Immature natural killer cell (primary cell): ENCODE measurements at regions not wholly inside any gene's neighbourhood (a gene's known extent, or its start where the extent isn't known, plus 50 kb on each side); places are given as distances from the start of the nearest gene placed in this dataset.

Experiments used
- DNase-seq, 3 donors: peaks; one replicate each; pipeline ENCODE4 v3.0.0; 2022; ENCODE audit warnings: mixed read lengths in 1 of 3
- H3K27ac Mint-ChIP-seq, 6 donors: one replicate each; pipeline ENCODE4 v1.8.0; 2020; ENCODE audit warnings: mixed read lengths in 6 of 6, mild to moderate bottlenecking in 5 of 6, inconsistent platforms in 4 of 6, moderate library complexity in 3 of 6
- H3K27me3 Mint-ChIP-seq, 3 donors: one replicate each; pipeline ENCODE4 v1.8.0; 2020 to 2021; ENCODE audit warnings: low read depth in 3 of 3, mild to moderate bottlenecking in 3 of 3, mixed read lengths in 3 of 3, moderate library complexity in 3 of 3, inconsistent platforms in 1 of 3
- H3K36me3 Mint-ChIP-seq, 3 donors: one replicate each; pipeline ENCODE4 v1.8.0; 2020; ENCODE audit warnings: mixed read lengths in 3 of 3, inconsistent platforms in 2 of 3, mild to moderate bottlenecking in 2 of 3
- H3K4me1 Mint-ChIP-seq, 2 donors: one replicate each; pipeline ENCODE4 v1.8.0; 2020; ENCODE audit warnings: inconsistent platforms in 2 of 2, mild to moderate bottlenecking in 2 of 2, mixed read lengths in 2 of 2, moderate library complexity in 1 of 2
- H3K4me3 Mint-ChIP-seq, 5 donors: one replicate each; pipeline ENCODE4 v1.8.0; 2020; ENCODE audit warnings: mild to moderate bottlenecking in 5 of 5, mixed read lengths in 5 of 5, inconsistent platforms in 3 of 5, moderate library complexity in 3 of 5
- H3K9me3 Mint-ChIP-seq, 6 donors: one replicate each; pipeline ENCODE4 v1.8.0; 2020; ENCODE audit warnings: mild to moderate bottlenecking in 6 of 6, mixed read lengths in 6 of 6, inconsistent platforms in 4 of 6, moderate library complexity in 3 of 6

DNA sequence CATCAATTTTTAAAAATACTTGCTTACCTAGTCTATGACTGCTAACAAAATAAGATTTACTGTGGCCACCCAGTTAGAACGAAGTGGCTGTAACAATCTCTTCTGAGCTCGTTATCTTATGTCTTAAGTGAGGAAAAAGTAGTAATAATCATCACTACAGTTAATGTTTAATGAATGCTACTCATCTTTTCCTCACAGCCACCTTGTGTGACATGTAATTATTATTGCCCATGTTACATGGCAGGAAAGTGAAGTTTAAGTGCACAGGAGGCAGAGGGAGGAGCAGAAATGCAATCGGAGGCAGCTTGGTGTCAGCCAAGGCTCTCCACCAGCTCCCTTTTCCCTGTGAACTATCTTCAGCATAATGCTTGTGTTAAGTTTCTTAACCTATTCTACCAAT lies 260.3 kb downstream of the B3GLCT start:
- Mint-ChIP-seq H3K4me3 (no peak overlapping the region), H3K27me3 (peaks cover 0 to 8% (median 3%) of the 10 kb centered on the region in 3 donors), H3K4me1 (no peaks in the 10 kb centered on the region), H3K27ac (no peak overlapping the region), H3K9me3 (no peaks in the 10 kb centered on the region), H3K36me3 (no peaks in the 10 kb centered on the region)
- DNase-seq = no peak

DNA sequence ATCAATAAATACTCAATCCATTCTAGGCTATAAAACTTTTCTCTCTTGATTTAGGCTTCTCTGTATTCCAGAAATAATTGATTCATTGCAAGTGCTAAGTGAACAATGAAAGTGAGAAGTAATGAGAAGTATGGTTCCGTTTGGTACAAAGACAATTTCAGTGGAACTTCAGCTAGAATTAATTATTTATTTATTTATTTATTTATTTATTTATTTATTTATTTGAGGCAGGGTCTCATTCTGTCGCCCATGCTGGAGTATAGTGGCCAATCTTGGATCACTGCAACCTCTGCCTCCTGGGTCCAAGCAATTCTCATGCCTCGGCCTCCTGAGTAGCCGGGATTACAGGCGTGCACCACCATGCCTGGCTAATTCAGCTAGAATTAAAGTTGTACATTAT lies 262.1 kb downstream of the B3GLCT start:
- Mint-ChIP-seq H3K27ac (no peak overlapping the region), H3K4me3 (no peak overlapping the region), H3K27me3 (peaks cover 0 to 9% (median 5%) of the 10 kb centered on the region in 3 donors), H3K9me3 (peaks cover 0 to 5% (median 0%) of the 10 kb centered on the region in 6 donors), H3K4me1 (no peaks in the 10 kb centered on the region), H3K36me3 (no peaks in the 10 kb centered on the region)
- DNase-seq = no peak

DNA sequence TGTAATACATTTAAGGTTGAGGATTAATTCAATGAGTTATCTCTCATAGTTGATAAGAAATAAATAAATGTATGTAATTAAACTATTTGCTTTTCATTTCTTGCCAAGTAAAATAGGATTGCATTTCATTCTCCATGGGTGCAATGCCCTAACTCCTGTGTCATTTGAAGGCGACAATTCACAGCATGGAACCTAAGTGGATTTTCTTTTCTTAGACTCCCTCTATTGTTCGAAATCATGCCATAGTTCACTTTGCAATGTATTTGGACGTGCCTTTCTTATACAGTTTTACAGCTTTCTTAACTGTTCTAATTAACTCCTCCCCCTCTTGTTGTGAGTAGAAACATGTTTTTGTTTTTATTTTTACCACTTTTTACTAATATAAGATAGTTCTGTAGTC lies 263.0 kb downstream of the B3GLCT start:
- Mint-ChIP-seq H3K4me1 (no peaks in the 10 kb centered on the region), H3K4me3 (no peak overlapping the region), H3K27me3 (peaks cover 2 to 8% (median 5%) of the 10 kb centered on the region in 3 donors), H3K27ac (no peak overlapping the region), H3K36me3 (no peaks in the 10 kb centered on the region), H3K9me3 (peaks cover 0 to 8% (median 0%) of the 10 kb centered on the region in 6 donors)
- no peak for DNase-seq

DNA sequence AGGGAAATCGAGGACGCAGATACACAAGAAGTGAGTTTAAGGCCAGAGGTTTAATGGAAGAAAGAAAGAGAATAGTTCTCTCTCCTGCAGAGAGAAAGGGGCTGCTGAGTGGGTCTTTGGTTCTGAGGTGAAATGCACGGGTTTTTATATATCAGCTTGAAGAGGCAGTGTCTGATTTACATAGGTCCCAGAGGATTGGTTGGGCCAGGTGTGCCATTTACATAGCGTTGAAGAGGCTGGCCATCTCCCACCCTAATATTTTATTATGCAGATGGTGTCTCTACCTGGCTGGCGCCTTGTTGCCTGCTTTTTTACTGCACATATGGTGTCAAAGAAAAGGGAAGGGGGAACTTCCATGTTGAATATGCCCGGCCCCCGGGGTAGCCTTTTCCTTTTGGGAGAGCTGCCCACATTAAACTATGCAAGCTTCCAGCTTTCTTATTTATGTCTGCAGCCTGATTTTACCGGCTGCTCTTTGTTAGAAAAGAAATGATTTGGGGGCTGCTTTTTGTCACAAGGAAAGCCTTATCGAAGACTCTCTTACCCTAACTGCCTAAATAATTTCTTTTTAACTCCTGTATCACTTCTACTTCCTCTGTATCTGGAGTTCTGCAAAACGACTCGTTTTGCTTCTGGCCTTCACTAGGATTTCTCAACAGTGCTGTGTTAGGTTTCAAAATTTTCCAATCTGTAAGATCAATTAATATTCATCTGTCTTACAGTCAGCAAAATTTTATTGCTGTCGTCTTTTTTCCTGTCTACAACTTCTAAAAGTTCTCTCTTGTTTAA lies 268.5 kb downstream of the B3GLCT start:
- H3K36me3 Mint-ChIP-seq = no peaks in the 10 kb centered on the region
- no peaks in the 10 kb centered on the region for H3K4me1 Mint-ChIP-seq
- no peak for DNase-seq
- no peak overlapping the region for H3K4me3 Mint-ChIP-seq
- H3K9me3 Mint-ChIP-seq = peaks cover 0 to 8% (median 0%) of the 10 kb centered on the region in 6 donors
- H3K27me3 Mint-ChIP-seq = peaks cover 5 to 11% (median 8%) of the 10 kb centered on the region in 3 donors
- H3K27ac Mint-ChIP-seq = no peak overlapping the region

DNA sequence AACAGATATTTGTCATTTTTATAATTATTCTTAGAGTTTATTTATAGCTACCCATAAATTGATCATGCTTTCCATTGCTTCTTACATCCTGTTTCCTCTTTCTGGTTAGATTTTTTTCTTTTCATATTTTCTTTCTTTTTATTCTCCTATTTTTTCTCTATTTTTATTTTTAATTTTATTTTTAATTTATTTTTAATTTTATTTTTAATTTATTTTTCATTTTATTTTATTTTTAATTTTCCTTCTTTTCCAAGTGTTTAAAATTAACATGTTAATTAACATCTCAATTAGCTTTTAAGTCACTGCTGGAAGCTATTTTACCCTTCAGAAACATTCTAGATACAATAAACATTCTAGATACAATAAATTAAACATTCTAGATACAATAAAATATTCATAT lies 269.6 kb downstream of the B3GLCT start:
- Mint-ChIP-seq H3K27me3 (peaks cover 5 to 11% (median 8%) of the 10 kb centered on the region in 3 donors), H3K9me3 (peaks cover 0 to 8% (median 0%) of the 10 kb centered on the region in 6 donors), H3K4me1 (no peaks in the 10 kb centered on the region), H3K4me3 (no peak overlapping the region), H3K27ac (no peak overlapping the region), H3K36me3 (no peaks in the 10 kb centered on the region)
- no peak for DNase-seq

DNA sequence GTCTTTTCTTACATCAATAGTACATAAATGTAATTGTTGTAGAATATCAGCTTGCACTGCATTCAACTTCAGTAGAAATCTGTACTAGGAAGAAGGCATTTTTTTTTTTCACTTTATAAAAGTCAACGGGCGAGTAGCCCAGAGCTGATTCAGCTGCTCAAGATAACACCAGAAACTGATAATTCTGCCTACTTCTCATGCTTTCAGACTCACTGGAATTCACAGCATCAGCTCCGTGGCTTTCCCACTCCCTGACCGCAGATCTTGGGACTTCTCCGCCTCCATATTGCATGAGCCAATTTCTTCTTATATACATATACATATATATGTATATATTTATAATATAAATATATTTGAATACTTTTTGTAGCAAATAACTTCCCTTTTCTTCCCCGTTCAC lies 263.1 kb upstream of the RXFP2 start:
- H3K4me1 Mint-ChIP-seq = no peaks in the 10 kb centered on the region
- H3K4me3 Mint-ChIP-seq = no peak overlapping the region
- H3K36me3 Mint-ChIP-seq = no peaks in the 10 kb centered on the region
- no peak overlapping the region for H3K27ac Mint-ChIP-seq
- peaks cover 0 to 10% (median 2%) of the 10 kb centered on the region in 6 donors for H3K9me3 Mint-ChIP-seq
- peaks cover 4 to 16% (median 9%) of the 10 kb centered on the region in 3 donors for H3K27me3 Mint-ChIP-seq
- no peak for DNase-seq

DNA sequence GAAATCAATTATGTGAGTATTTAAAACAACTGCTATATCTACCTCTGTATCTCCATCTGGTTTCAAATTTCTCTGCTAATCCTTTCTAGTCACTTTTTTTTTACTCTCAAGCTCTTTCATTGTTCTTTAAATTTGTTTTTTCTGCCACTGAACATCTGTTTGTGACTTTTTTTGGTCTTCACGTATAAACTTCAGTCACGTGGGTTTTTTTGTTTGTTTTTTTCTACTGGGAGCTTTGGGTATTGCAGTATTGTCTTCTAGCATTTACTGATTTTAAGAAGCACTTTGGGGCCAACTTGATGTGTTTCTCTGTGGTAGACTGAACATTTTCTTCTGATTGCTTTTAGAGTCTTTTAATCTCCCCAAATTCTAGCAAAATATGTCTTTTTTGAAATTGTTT lies 262.6 kb upstream of the RXFP2 start:
- no peak for DNase-seq
- Mint-ChIP-seq H3K36me3 (no peaks in the 10 kb centered on the region), H3K27me3 (peaks cover 4 to 16% (median 9%) of the 10 kb centered on the region in 3 donors), H3K4me3 (no peak overlapping the region), H3K4me1 (no peaks in the 10 kb centered on the region), H3K27ac (no peak overlapping the region), H3K9me3 (peaks cover 0 to 10% (median 2%) of the 10 kb centered on the region in 6 donors)

DNA sequence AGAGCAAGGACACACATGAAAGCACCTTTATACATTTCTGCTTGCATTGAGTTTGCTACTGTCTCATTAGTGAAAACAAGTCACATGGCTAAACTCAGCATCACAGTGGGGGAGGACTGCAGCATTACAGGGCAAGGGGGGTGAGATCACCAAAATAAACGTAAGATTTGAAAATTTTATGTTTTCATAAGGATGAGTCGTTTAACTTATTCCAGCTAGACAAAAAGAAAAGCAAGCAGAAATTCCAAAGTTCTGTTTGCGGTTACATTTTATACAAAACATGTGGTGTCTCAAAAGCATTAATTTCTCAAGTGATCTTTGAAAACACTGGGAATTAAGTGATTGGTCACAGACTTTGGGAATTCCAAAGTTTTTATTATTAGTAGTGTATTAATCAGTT lies 261.4 kb upstream of the RXFP2 start:
- Mint-ChIP-seq H3K9me3 (peaks cover 0 to 10% (median 2%) of the 10 kb centered on the region in 6 donors), H3K36me3 (no peaks in the 10 kb centered on the region), H3K4me1 (no peaks in the 10 kb centered on the region), H3K27me3 (peaks cover 3 to 12% (median 9%) of the 10 kb centered on the region in 3 donors), H3K4me3 (no peak overlapping the region), H3K27ac (no peak overlapping the region)
- DNase-seq = no peak

DNA sequence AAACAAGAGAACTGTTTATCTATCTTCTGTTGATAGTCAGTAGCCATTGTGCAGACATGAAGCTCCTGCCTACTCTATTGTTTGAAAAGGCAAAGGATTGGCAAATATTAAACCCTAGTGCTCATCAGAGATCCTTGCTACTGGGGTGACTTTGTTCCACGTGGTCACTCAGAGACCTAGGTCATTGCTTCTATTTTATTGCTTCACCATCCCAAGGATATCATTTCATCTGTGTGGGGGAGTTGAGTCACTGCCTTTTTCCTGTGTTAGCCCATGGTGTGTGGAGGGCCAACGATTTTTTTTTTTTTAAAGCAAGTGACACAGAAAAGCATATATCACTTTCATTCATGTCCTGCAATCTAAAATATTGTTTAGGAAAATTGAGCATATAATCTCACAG lies 254.1 kb upstream of the RXFP2 start:
- no peaks in the 10 kb centered on the region for H3K36me3 Mint-ChIP-seq
- no peak overlapping the region for H3K27ac Mint-ChIP-seq
- no peaks in the 10 kb centered on the region for H3K4me1 Mint-ChIP-seq

DNA sequence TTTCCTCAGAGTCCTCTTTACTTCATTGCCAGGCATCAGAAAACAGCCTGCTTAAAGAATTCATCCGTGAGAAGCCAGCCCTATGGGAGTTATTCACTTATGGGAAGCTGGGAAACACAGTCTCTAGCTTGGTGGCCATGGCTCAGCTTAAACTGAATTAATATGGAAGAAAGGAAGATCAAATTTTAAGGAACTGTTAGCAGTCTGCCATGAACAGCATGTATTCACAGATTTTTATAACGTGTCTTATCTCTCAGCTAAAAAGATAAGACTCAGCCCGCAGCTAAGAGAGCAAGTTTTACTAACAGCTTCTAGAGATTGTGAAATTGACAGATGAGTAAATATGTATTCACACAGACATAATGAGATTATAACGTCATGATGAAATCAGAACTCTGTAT lies 253.7 kb upstream of the RXFP2 start:
- no peak overlapping the region for H3K27ac Mint-ChIP-seq
- H3K4me3 Mint-ChIP-seq = no peak overlapping the region
- peaks cover 0 to 4% (median 0%) of the 10 kb centered on the region in 6 donors for H3K9me3 Mint-ChIP-seq
- no peak for DNase-seq
- no peaks in the 10 kb centered on the region for H3K4me1 Mint-ChIP-seq
- peaks cover 5 to 8% (median 6%) of the 10 kb centered on the region in 3 donors for H3K27me3 Mint-ChIP-seq
- no peaks in the 10 kb centered on the region for H3K36me3 Mint-ChIP-seq

More for the DNA sequence above, 254.1 kb upstream of the RXFP2 start:
- Mint-ChIP-seq H3K4me3 (no peak overlapping the region), H3K9me3 (peaks cover 0 to 4% (median under 1%) of the 10 kb centered on the region in 6 donors), H3K27me3 (peaks cover 5 to 8% (median 6%) of the 10 kb centered on the region in 3 donors)
- DNase-seq = no peak

DNA sequence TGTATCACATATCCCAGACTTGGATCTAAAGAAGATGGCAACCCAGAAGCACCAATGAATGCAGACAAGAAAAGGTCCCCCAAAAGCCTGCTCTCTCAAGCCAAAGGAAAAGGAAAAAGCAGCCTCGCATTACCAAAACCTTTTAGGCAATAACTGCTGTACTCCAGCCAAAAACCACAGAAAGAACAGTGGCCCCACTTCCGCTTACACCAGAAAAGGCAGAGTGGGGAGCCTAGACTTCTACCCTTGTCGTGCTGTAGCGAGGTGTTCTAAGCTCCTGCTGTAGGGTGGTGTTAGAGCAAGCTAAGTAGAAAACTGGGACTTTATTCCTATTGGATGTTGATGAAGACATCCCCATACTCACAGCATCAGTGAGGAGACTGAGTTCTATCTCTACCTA lies 244.0 kb upstream of the RXFP2 start:
- Mint-ChIP-seq H3K27ac (no peak overlapping the region), H3K9me3 (peaks cover 12 to 26% (median 14%) of the 10 kb centered on the region in 6 donors), H3K27me3 (peaks cover 0 to 4% (median 3%) of the 10 kb centered on the region in 3 donors), H3K4me1 (no peaks in the 10 kb centered on the region), H3K4me3 (no peak overlapping the region), H3K36me3 (peaks cover 0 to 6% (median 0%) of the 10 kb centered on the region in 3 donors)
- DNase-seq = no peak

DNA sequence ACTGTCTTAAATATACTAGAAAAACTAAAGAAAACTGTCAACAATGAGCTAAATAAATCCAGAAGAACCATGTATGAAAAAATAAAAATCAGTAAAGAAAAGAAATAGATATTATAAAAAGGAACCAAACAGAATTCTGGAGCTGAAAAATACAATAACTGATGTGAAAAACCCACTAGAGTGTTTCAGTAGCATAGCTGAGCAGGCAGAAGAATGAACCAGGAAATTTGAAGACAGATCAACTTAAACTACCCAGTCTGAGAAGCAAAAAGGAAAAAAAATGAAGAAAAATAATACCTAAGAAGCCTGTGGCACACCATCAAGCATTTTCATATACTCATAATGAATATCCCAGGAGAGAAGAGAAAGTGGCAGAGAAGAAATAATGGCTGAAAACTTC lies 240.1 kb upstream of the RXFP2 start:
- Mint-ChIP-seq H3K27me3 (peaks cover 0 to 3% (median 0%) of the 10 kb centered on the region in 3 donors), H3K36me3 (peaks cover 0 to 6% (median 0%) of the 10 kb centered on the region in 3 donors), H3K4me3 (no peak overlapping the region), H3K9me3 (peaks cover 12 to 31% (median 17%) of the 10 kb centered on the region in 6 donors), H3K4me1 (no peaks in the 10 kb centered on the region), H3K27ac (no peak overlapping the region)
- DNase-seq = no peak

DNA sequence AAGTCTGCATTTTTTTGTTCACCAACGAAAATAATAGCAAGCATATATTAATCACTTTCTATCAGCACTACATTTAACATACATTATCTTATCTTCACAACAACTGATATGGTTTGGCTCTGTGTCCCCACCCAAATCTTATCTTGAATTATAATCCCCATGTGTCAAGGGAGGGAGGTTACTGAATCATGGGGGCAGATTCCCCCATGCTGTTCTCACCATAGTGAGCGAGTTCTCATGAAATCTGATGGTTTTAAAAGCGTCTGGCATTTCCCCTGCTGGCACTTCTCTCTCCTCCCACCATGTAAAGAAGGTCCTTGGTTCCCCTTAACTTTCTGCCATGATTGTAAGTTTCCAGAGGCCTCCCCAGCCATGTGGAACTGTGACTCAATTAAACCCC lies 235.7 kb upstream of the RXFP2 start:
- H3K4me1 Mint-ChIP-seq = no peaks in the 10 kb centered on the region

DNA sequence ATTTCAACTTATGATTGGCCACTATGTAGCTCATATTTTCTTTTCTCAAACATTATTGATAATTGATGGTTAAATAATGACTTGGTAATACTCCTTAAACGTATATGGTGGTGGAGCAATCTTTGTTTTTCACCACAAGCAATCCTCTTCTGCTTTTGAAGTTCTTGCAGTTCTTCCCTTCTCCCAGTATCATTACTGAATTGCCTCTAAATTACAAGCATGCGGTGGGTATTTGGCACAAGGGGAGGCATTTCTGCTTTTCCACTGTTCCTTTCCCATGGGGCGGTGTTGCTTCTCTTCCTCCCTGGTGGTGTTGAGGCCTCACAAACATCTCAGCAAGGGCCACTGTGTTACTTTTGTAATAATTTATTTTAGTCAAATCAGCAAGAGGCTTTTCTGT lies 234.4 kb upstream of the RXFP2 start:
- DNase-seq = no peak
- H3K27me3 Mint-ChIP-seq = peaks cover 0 to under 1% (median 0%) of the 10 kb centered on the region in 3 donors
- no peaks in the 10 kb centered on the region for H3K4me1 Mint-ChIP-seq
- no peak overlapping the region for H3K27ac Mint-ChIP-seq
- H3K4me3 Mint-ChIP-seq = no peak overlapping the region
- H3K36me3 Mint-ChIP-seq = no peaks in the 10 kb centered on the region
- H3K9me3 Mint-ChIP-seq = peaks cover 2 to 8% (median 4%) of the 10 kb centered on the region in 6 donors

More for the DNA sequence above, 235.7 kb upstream of the RXFP2 start:
- Mint-ChIP-seq H3K36me3 (peaks cover 0 to 6% (median 0%) of the 10 kb centered on the region in 3 donors), H3K27ac (no peak overlapping the region), H3K27me3 (peaks cover 0 to 3% (median 0%) of the 10 kb centered on the region in 3 donors), H3K9me3 (peaks cover 9 to 19% (median 11%) of the 10 kb centered on the region in 6 donors), H3K4me3 (no peak overlapping the region)
- DNase-seq = no peak
